ENCODE measurements at regions not wholly inside any gene's neighbourhood (a gene's known extent, or its start where the extent isn't known, plus 50 kb on each side); places are given as distances from the start of the nearest gene placed in this dataset.

- no peaks in the 10 kb centered on the region for H3K4me1 ChIP-seq (ENCODE audit: control insufficient read depth, low read depth, low read length)
- no CpG with 5 or more reads among the region's 2 CpGs for WGBS (ENCODE audit: extremely low coverage, insufficient coverage, low lambda C conversion rate)
- H2BK120ac ChIP-seq (ENCODE audit: low read depth, low read length), result no peak overlapping the region
- no peak overlapping the region for H3K4me3 ChIP-seq (ENCODE audit: low read length)
- no peaks in the 10 kb centered on the region for H3K79me2 ChIP-seq (ENCODE audit: control insufficient read depth, insufficient read depth, low read length)
- DNase-seq, result no peak
- H3K56ac ChIP-seq (ENCODE audit: low read length), result no peak overlapping the region
- H3K79me1 ChIP-seq (ENCODE audit: low read length), result no peaks in the 10 kb centered on the region
- no peak overlapping the region for H4K8ac ChIP-seq (ENCODE audit: low read depth, low read length)
- H3K18ac ChIP-seq (ENCODE audit: low read length), result no peak overlapping the region
- H2BK15ac ChIP-seq (replicated peaks; ENCODE audit: low read depth), result no peak overlapping the region
- no peak overlapping the region for H2AK5ac ChIP-seq (ENCODE audit: low read length)
- H2BK5ac ChIP-seq (ENCODE audit: low read length), result no peak overlapping the region
- no peak overlapping the region for H3K4ac ChIP-seq (ENCODE audit: low read depth, low read length)
- H3K27ac ChIP-seq (ENCODE audit: low read depth, low read length), result no peak overlapping the region
- no peaks in the 10 kb centered on the region for H3K27me3 ChIP-seq (ENCODE audit: insufficient read depth, low read length, poor library complexity)
- H4K5ac ChIP-seq (ENCODE audit: low read length), result no peak overlapping the region
- no peak overlapping the region for H3K4me2 ChIP-seq (ENCODE audit: low read length)
- no peak overlapping the region for H3K9ac ChIP-seq (ENCODE audit: low read length)
- H3K23ac ChIP-seq (ENCODE audit: low read length), result no peak overlapping the region
- H3K36me3 ChIP-seq (ENCODE audit: control insufficient read depth, insufficient read depth, low read length), result no peaks in the 10 kb centered on the region
Measured at GRCh38 chrX:150035531-150035930, 97.2 kb upstream of the EOLA2 start.

DNA sequence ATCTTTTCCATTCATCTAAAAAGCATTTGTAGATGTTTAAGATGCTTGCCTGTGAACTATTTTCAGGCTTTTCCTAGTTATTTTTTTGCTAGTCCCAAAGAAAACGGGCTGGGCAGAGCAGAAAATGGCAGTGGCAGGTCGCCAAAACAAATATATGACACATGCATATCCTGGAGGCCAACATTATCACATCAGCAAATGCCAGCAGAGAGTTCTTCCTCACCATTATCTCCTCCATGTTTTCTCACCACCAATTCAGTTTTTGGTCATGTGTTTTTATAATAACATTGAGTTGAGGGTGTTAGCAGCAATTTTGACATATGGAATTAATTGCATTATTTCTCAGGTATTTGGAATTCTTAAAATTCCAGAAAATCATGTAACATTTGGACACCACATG, 97.9 kb upstream of the EOLA2 start:
- H3K4me3 ChIP-seq (ENCODE audit: low read length), result no peak overlapping the region
- no peak overlapping the region for H3K4me2 ChIP-seq (ENCODE audit: low read length)
- no peak overlapping the region for H3K27ac ChIP-seq (ENCODE audit: low read depth, low read length)
- no peak overlapping the region for H4K8ac ChIP-seq (ENCODE audit: low read depth, low read length)
- no peaks in the 10 kb centered on the region for H3K79me1 ChIP-seq (ENCODE audit: low read length)
- WGBS (ENCODE audit: extremely low coverage, insufficient coverage, low lambda C conversion rate), result no CpG with 5 or more reads among the region's 2 CpGs
- H3K23ac ChIP-seq (ENCODE audit: low read length), result no peak overlapping the region
- no peak overlapping the region for H4K5ac ChIP-seq (ENCODE audit: low read length)
- no peaks in the 10 kb centered on the region for H3K79me2 ChIP-seq (ENCODE audit: control insufficient read depth, insufficient read depth, low read length)
- no peak overlapping the region for H2AK5ac ChIP-seq (ENCODE audit: low read length)
- H3K4ac ChIP-seq (ENCODE audit: low read depth, low read length), result no peak overlapping the region
- DNase-seq, result no peak
- H2BK120ac ChIP-seq (ENCODE audit: low read depth, low read length), result no peak overlapping the region
- H3K27me3 ChIP-seq (ENCODE audit: insufficient read depth, low read length, poor library complexity), result no peaks in the 10 kb centered on the region
- no peak overlapping the region for H2BK5ac ChIP-seq (ENCODE audit: low read length)
- H3K4me1 ChIP-seq (ENCODE audit: control insufficient read depth, low read depth, low read length), result no peaks in the 10 kb centered on the region
- no peak overlapping the region for H2BK15ac ChIP-seq (replicated peaks; ENCODE audit: low read depth)
- H3K36me3 ChIP-seq (ENCODE audit: control insufficient read depth, insufficient read depth, low read length), result no peaks in the 10 kb centered on the region
- H3K18ac ChIP-seq (ENCODE audit: low read length), result no peak overlapping the region
- H3K56ac ChIP-seq (ENCODE audit: low read length), result no peak overlapping the region
- H3K9ac ChIP-seq (ENCODE audit: low read length), result no peak overlapping the region

- no CpG with 5 or more reads among the region's 3 CpGs for WGBS (ENCODE audit: extremely low coverage, insufficient coverage, low lambda C conversion rate)
- Histone ChIP-seq H3K79me2 (ENCODE audit: control insufficient read depth, insufficient read depth, low read length) (no peaks in the 10 kb centered on the region), H3K18ac (ENCODE audit: low read length) (no peak overlapping the region), H3K79me1 (ENCODE audit: low read length) (no peaks in the 10 kb centered on the region), H2AK5ac (ENCODE audit: low read length) (no peak overlapping the region), H3K9ac (ENCODE audit: low read length) (no peak overlapping the region), H3K23ac (ENCODE audit: low read length) (no peak overlapping the region), H4K5ac (ENCODE audit: low read length) (no peak overlapping the region), H3K4me3 (ENCODE audit: low read length) (no peak overlapping the region), H3K4ac (ENCODE audit: low read depth, low read length) (no peak overlapping the region), H2BK15ac (replicated peaks; ENCODE audit: low read depth) (no peak overlapping the region), H3K56ac (ENCODE audit: low read length) (no peak overlapping the region), H3K4me2 (ENCODE audit: low read length) (no peak overlapping the region), H3K27ac (ENCODE audit: low read depth, low read length) (no peak overlapping the region), H3K36me3 (ENCODE audit: control insufficient read depth, insufficient read depth, low read length) (no peaks in the 10 kb centered on the region), H2BK5ac (ENCODE audit: low read length) (no peak overlapping the region), H2BK120ac (ENCODE audit: low read depth, low read length) (no peak overlapping the region), H3K4me1 (ENCODE audit: control insufficient read depth, low read depth, low read length) (no peaks in the 10 kb centered on the region), H4K8ac (ENCODE audit: low read depth, low read length) (no peak overlapping the region), H3K27me3 (ENCODE audit: insufficient read depth, low read length, poor library complexity) (no peaks in the 10 kb centered on the region)
- no peak for DNase-seq
Measured at GRCh38 chrX:150036641-150037040, 98.3 kb upstream of the EOLA2 start.

DNA sequence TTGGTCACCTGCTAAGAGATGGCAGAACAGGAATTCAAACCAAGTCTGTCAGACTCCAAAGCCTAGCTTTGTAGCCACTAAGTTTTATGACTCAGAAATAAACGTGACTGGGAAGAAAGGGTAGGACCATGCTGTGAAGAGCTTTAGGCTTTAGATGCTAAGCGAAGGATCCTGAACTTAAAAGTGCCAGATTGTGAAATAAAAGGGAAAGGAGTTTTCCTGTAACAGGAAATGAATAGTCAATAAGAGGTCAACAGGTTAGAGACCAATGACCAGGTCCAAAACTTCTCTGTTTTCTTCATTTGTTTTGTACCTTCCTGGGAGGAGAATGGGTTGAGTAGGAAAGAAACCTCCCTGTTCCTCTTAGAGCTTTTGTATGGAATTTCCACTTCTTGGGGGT, 98.8 kb upstream of the EOLA2 start:
- no peak overlapping the region for H3K56ac ChIP-seq (ENCODE audit: low read length)
- H3K18ac ChIP-seq (ENCODE audit: low read length), result no peak overlapping the region
- no peak overlapping the region for H2BK15ac ChIP-seq (replicated peaks; ENCODE audit: low read depth)
- WGBS (ENCODE audit: extremely low coverage, insufficient coverage, low lambda C conversion rate), result no CpG with 5 or more reads among the region's 2 CpGs
- H4K8ac ChIP-seq (ENCODE audit: low read depth, low read length), result no peak overlapping the region
- H3K4me2 ChIP-seq (ENCODE audit: low read length), result no peak overlapping the region
- H3K9ac ChIP-seq (ENCODE audit: low read length), result no peak overlapping the region
- no peak overlapping the region for H3K4ac ChIP-seq (ENCODE audit: low read depth, low read length)
- H3K27me3 ChIP-seq (ENCODE audit: insufficient read depth, low read length, poor library complexity), result no peaks in the 10 kb centered on the region
- no peak overlapping the region for H2AK5ac ChIP-seq (ENCODE audit: low read length)
- no peaks in the 10 kb centered on the region for H3K79me2 ChIP-seq (ENCODE audit: control insufficient read depth, insufficient read depth, low read length)
- no peak overlapping the region for H2BK5ac ChIP-seq (ENCODE audit: low read length)
- no peak overlapping the region for H2BK120ac ChIP-seq (ENCODE audit: low read depth, low read length)
- no peak for DNase-seq
- H4K5ac ChIP-seq (ENCODE audit: low read length), result no peak overlapping the region
- H3K4me3 ChIP-seq (ENCODE audit: low read length), result no peak overlapping the region
- H3K36me3 ChIP-seq (ENCODE audit: control insufficient read depth, insufficient read depth, low read length), result no peaks in the 10 kb centered on the region
- no peaks in the 10 kb centered on the region for H3K79me1 ChIP-seq (ENCODE audit: low read length)
- no peaks in the 10 kb centered on the region for H3K4me1 ChIP-seq (ENCODE audit: control insufficient read depth, low read depth, low read length)
- H3K27ac ChIP-seq (ENCODE audit: low read depth, low read length), result no peak overlapping the region
- no peak overlapping the region for H3K23ac ChIP-seq (ENCODE audit: low read length)

DNA sequence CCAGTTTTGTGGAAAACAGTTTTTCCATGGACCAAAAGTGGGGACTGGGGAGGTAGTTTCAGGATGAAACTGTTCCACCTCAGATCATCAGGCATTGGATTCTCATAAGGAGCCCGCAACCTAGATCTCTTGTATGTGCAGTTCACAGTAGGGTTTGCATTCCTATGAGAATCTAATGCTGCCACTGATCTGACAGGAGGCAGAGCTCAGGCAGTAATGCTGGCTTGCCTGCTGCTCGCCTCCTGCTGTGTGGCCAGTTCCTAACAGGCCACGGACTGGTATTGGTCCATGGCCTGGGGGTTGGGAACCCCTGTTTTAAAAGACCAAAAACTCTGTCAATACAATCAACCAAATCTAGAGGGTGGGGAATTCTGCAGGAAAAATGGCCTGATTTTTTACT, 100.0 kb upstream of the EOLA2 start:
- no peak overlapping the region for H2BK5ac ChIP-seq (ENCODE audit: low read length)
- H3K79me1 ChIP-seq (ENCODE audit: low read length), result no peaks in the 10 kb centered on the region
- no peak overlapping the region for H3K4ac ChIP-seq (ENCODE audit: low read depth, low read length)
- no peak overlapping the region for H2BK15ac ChIP-seq (replicated peaks; ENCODE audit: low read depth)
- H2AK5ac ChIP-seq (ENCODE audit: low read length), result no peak overlapping the region
- no peak overlapping the region for H3K56ac ChIP-seq (ENCODE audit: low read length)
- no peaks in the 10 kb centered on the region for H3K27me3 ChIP-seq (ENCODE audit: insufficient read depth, low read length, poor library complexity)
- H3K36me3 ChIP-seq (ENCODE audit: control insufficient read depth, insufficient read depth, low read length), result no peaks in the 10 kb centered on the region
- H3K79me2 ChIP-seq (ENCODE audit: control insufficient read depth, insufficient read depth, low read length), result no peaks in the 10 kb centered on the region
- H4K5ac ChIP-seq (ENCODE audit: low read length), result no peak overlapping the region
- peak; percentile 9 for DNase-seq
- no CpG with 5 or more reads among the region's 3 CpGs for WGBS (ENCODE audit: extremely low coverage, insufficient coverage, low lambda C conversion rate)
- no peak overlapping the region for H3K9ac ChIP-seq (ENCODE audit: low read length)
- no peak overlapping the region for H3K4me3 ChIP-seq (ENCODE audit: low read length)
- no peak overlapping the region for H2BK120ac ChIP-seq (ENCODE audit: low read depth, low read length)
- H3K27ac ChIP-seq (ENCODE audit: low read depth, low read length), result no peak overlapping the region
- H3K4me2 ChIP-seq (ENCODE audit: low read length), result no peak overlapping the region
- H3K4me1 ChIP-seq (ENCODE audit: control insufficient read depth, low read depth, low read length), result no peaks in the 10 kb centered on the region
- no peak overlapping the region for H3K18ac ChIP-seq (ENCODE audit: low read length)
- H3K23ac ChIP-seq (ENCODE audit: low read length), result no peak overlapping the region
- H4K8ac ChIP-seq (ENCODE audit: low read depth, low read length), result no peak overlapping the region

GRCh38 chrX:150038986-150039599, 100.8 kb upstream of the EOLA2 start:
- WGBS (ENCODE audit: extremely low coverage, insufficient coverage, low lambda C conversion rate), result no CpG with 5 or more reads among the region's 1 CpG
- Histone ChIP-seq H2BK5ac (ENCODE audit: low read length) (no peak overlapping the region), H3K9ac (ENCODE audit: low read length) (no peak overlapping the region), H3K4me1 (ENCODE audit: control insufficient read depth, low read depth, low read length) (no peaks in the 10 kb centered on the region), H3K4ac (ENCODE audit: low read depth, low read length) (no peak overlapping the region), H3K23ac (ENCODE audit: low read length) (no peak overlapping the region), H3K4me3 (ENCODE audit: low read length) (no peak overlapping the region), H3K4me2 (ENCODE audit: low read length) (no peak overlapping the region), H3K56ac (ENCODE audit: low read length) (no peak overlapping the region), H3K36me3 (ENCODE audit: control insufficient read depth, insufficient read depth, low read length) (no peaks in the 10 kb centered on the region), H3K27ac (ENCODE audit: low read depth, low read length) (no peak overlapping the region), H2AK5ac (ENCODE audit: low read length) (no peak overlapping the region), H2BK15ac (replicated peaks; ENCODE audit: low read depth) (no peak overlapping the region), H3K79me2 (ENCODE audit: control insufficient read depth, insufficient read depth, low read length) (no peaks in the 10 kb centered on the region), H3K18ac (ENCODE audit: low read length) (no peak overlapping the region), H4K5ac (ENCODE audit: low read length) (no peak overlapping the region), H2BK120ac (ENCODE audit: low read depth, low read length) (no peak overlapping the region), H3K27me3 (ENCODE audit: insufficient read depth, low read length, poor library complexity) (no peaks in the 10 kb centered on the region), H4K8ac (ENCODE audit: low read depth, low read length) (no peak overlapping the region), H3K79me1 (ENCODE audit: low read length) (no peaks in the 10 kb centered on the region)
- no peak for DNase-seq
